Mesenteric fat pad (tissue), 1 donor: ENCODE measurements at regions not wholly inside any gene's neighbourhood (a gene's known extent, or its start where the extent isn't known, plus 50 kb on each side); places are given as distances from the start of the nearest gene placed in this dataset.
A peak's percentile ranks its signal among the peaks of the same experiment; 100 is the strongest.

Source experiments
- DNase-seq: peaks from one replicate; pipeline ENCODE4 v3.0.0-alpha.2; 2020; ENCODE audit warnings: low spot score
- donor health status: DM: yes; HTN: yes; CAD: no.

- DNase-seq: no peak
Measured at GRCh38 chr2:235140801-235141081, 188.9 kb downstream of the SH3BP4 start.

GRCh38 chr2:235141411-235142128 is 189.8 kb downstream of the SH3BP4 start:
- DNase-seq: no peak

- DNase-seq: peak; percentile 14
Measured at GRCh38 chr2:235142601-235143000, 190.8 kb downstream of the SH3BP4 start.

GRCh38 chr2:235143789-235144188 is 192.0 kb downstream of the SH3BP4 start:
- DNase-seq: peak; percentile 30

GRCh38 chr2:235144291-235144690 is 192.5 kb downstream of the SH3BP4 start:
- DNase-seq: peak; percentile 59

GRCh38 chr2:235146206-235146605 is 194.4 kb downstream of the SH3BP4 start:
- no peak for DNase-seq

- peak; percentile 43 for DNase-seq
Measured at GRCh38 chr2:235146871-235147565, 195.2 kb downstream of the SH3BP4 start.

GRCh38 chr2:235148201-235149170 is 196.7 kb downstream of the SH3BP4 start:
- DNase-seq: peak; percentile 18

GRCh38 chr2:235149240-235149659 is 197.4 kb downstream of the SH3BP4 start:
- DNase-seq: no peak

- DNase-seq: no peak
Measured at GRCh38 chr2:235149736-235150135, 197.9 kb downstream of the SH3BP4 start.

- no peak for DNase-seq
Measured at GRCh38 chr2:235151152-235151551, 199.3 kb downstream of the SH3BP4 start.

GRCh38 chr2:235155163-235155562 is 203.3 kb downstream of the SH3BP4 start:
- no peak for DNase-seq

GRCh38 chr2:235156055-235156454 is 204.2 kb downstream of the SH3BP4 start:
- no peak for DNase-seq

GRCh38 chr2:235157746-235158482 is 206.1 kb downstream of the SH3BP4 start:
- DNase-seq: no peak

- DNase-seq: no peak
Measured at GRCh38 chr2:235160281-235160810, 208.5 kb downstream of the SH3BP4 start.

- no peak for DNase-seq
Measured at GRCh38 chr2:235161565-235161964, 209.7 kb downstream of the SH3BP4 start.

- no peak for DNase-seq
Measured at GRCh38 chr2:235162082-235162836, 210.4 kb downstream of the SH3BP4 start.

GRCh38 chr2:235162837-235163197 is 211.0 kb downstream of the SH3BP4 start:
- DNase-seq: no peak

- peak; percentile 75 for DNase-seq
Measured at GRCh38 chr2:235165136-235165535, 213.3 kb downstream of the SH3BP4 start.

- peak; percentile 45 for DNase-seq
Measured at GRCh38 chr2:235165631-235166030, 213.8 kb downstream of the SH3BP4 start.
